K562 (cell line): ENCODE measurements at regions not wholly inside any gene's neighbourhood (a gene's known extent, or its start where the extent isn't known, plus 50 kb on each side); places are given as distances from the start of the nearest gene placed in this dataset.

ENCODE experiments used
- ATAC-seq: fragments of 200-7000 bp; cut with Tn5 transposase; 3 replicates; pipeline ENCODE4 v1.9.1; 2020; ENCODE audit warnings: moderate library complexity
- BruUV-seq: library from RNA; stranded (reverse); fragments of 400-500 nt; replicated peaks from 2 replicates; lab custom pipeline; 2021; lab: Mats Ljungman, UMichigan
- CTCF ChIA-PET: fragments of 300-600 bp; formaldehyde crosslinking; extraction: SDS; loops from one replicate; lab custom pipeline; 2021; ENCODE audit warnings: low intra/inter-chr PET ratio; lab: Yijun Ruan, JAX
- POLR2A ChIA-PET: fragments of 300-600, 350-650 bp; sonication (Branson Sonifier 250); formaldehyde crosslinking; extraction: SDS; loops from one replicate; lab custom pipeline; 2021; ENCODE audit warnings: antibody characterized with exemption, inconsistent platforms; lab: Yijun Ruan, JAX
- DNase-seq, 4 experiments: peaks; one replicate each; pipeline versions ENCODE4 v3.0.0 to v3.0.0-alpha.2; 2011 to 2018; ENCODE audit warnings: low spot score in 3 of 4, mixed read lengths in 3 of 4; ENCODE audit errors: extremely low read depth in 1 of 4
- FAIRE-seq: peaks from 2 replicates; lab custom pipeline; 2011; peaks lifted over from hg19 to GRCh38; lab: Jason Lieb, UNC
- H2AFZ ChIP-seq: 2 replicates; pipeline ENCODE4 v1.6.0; 2011; ENCODE audit warnings: low read depth, low read length, control low read depth, inconsistent platforms
- H3K27ac ChIP-seq: fragments of 200-600 bp; 3 replicates; pipeline ENCODE4 v1.8.0; 2011; ENCODE audit warnings: low read depth, mild to moderate bottlenecking, control low read depth, inconsistent platforms, low read length, moderate library complexity, mixed read lengths; ENCODE audit errors: extremely low read depth
- H3K27me3 ChIP-seq, 2 experiments: fragments of 300-600 bp in 1 of 2; 2 replicates in 1 of 2; 3 replicates in 1 of 2; pipeline versions ENCODE4 v1.6.0 to v1.8.0; 2011; ENCODE audit warnings: inconsistent platforms in 2 of 2, low read length in 2 of 2, mild to moderate bottlenecking in 1 of 2, mixed read lengths in 1 of 2, moderate library complexity in 1 of 2; ENCODE audit not compliant: control insufficient read depth in 2 of 2, insufficient read depth in 2 of 2
- H3K36me3 ChIP-seq: fragments of 300-600 bp; 3 replicates; pipeline ENCODE4 v1.8.0; 2011; ENCODE audit warnings: mild to moderate bottlenecking, low read length, inconsistent platforms; ENCODE audit not compliant: control insufficient read depth, insufficient read depth
- H3K4me1 ChIP-seq, 2 experiments: fragments of 200-600 bp in 1 of 2; replicated peaks in 1 of 2; 2 replicates in 1 of 2; 3 replicates in 1 of 2; pipeline versions ENCODE4 v1.5.1 to v1.8.0; 2011; ENCODE audit warnings: inconsistent platforms in 2 of 2, low read length in 2 of 2, mild to moderate bottlenecking in 1 of 2, mixed read lengths in 1 of 2, moderate library complexity in 1 of 2; ENCODE audit not compliant: control insufficient read depth in 2 of 2, insufficient read depth in 2 of 2
- H3K4me2 ChIP-seq: 2 replicates; pipeline ENCODE4 v1.6.1; 2011; ENCODE audit warnings: low read length, control low read depth, inconsistent platforms, mixed read lengths; ENCODE audit not compliant: insufficient read depth
- H3K4me3 ChIP-seq: fragments of 200-600 bp; sonication (generic), shearing (Covaris generic); 2 replicates; pipeline ENCODE4 v1.5.1; 2016; ENCODE audit warnings: control low read depth, inconsistent platforms
- H3K79me2 ChIP-seq: fragments of 200-600 bp; 3 replicates; pipeline ENCODE4 v1.8.0; 2011; ENCODE audit warnings: low read length, inconsistent platforms; ENCODE audit not compliant: control insufficient read depth, insufficient read depth
- H3K9ac ChIP-seq, 2 experiments: 2 replicates each; pipeline versions ENCODE4 v1.6.0 to v1.6.1; 2011; ENCODE audit warnings: low read depth in 2 of 2, low read length in 2 of 2, control low read depth in 1 of 2, inconsistent platforms in 1 of 2, mild to moderate bottlenecking in 1 of 2, mixed read lengths in 1 of 2; ENCODE audit not compliant: insufficient read depth in 1 of 2
- H3K9me1 ChIP-seq: one replicate; pipeline ENCODE4 v1.6.0; 2011; ENCODE audit warnings: inconsistent platforms, mild to moderate bottlenecking, low read length, moderate library complexity; ENCODE audit not compliant: control insufficient read depth, insufficient read depth
- H3K9me3 ChIP-seq: replicated peaks from 2 replicates; pipeline ENCODE4 v1.5.1; 2011; ENCODE audit warnings: low read depth, low read length, inconsistent platforms; ENCODE audit not compliant: control insufficient read depth, insufficient read depth
- H4K20me1 ChIP-seq: replicated peaks from 2 replicates; pipeline ENCODE4 v1.6.1; 2011; ENCODE audit warnings: low read length, inconsistent platforms, mixed read lengths; ENCODE audit not compliant: control insufficient read depth, insufficient read depth
- DLX4 ChIP-seq: fragments of 250-450 bp; sonication (Bioruptor Pico); IDR thresholded peaks from 2 replicates; pipeline ENCODE4 v1.6.1; 2021; ENCODE audit warnings: mild to moderate bottlenecking
- GABPB1 ChIP-seq: sonication (generic); formaldehyde crosslinking; IDR thresholded peaks from 2 replicates; pipeline ENCODE4 v1.8.0; 2022; ENCODE audit warnings: mild to moderate bottlenecking, missing genetic modification reagents
- KDM4B ChIP-seq, 2 experiments: fragments of 450-650 bp in 1 of 2; sonication (generic) in 1 of 2; IDR thresholded peaks; 2 replicates each; pipeline ENCODE4 v1.6.1; 2016 to 2017; ENCODE audit warnings: borderline replicate concordance in 2 of 2, antibody characterized with exemption in 1 of 2, low read depth in 1 of 2, mild to moderate bottlenecking in 1 of 2
- PTTG1 ChIP-seq: fragments of 450-650 bp; IDR thresholded peaks from 2 replicates; pipeline ENCODE4 v1.6.1; 2016; ENCODE audit warnings: low read depth, mild to moderate bottlenecking, missing genetic modification characterization, missing compliant biosample characterization
- SAFB2 ChIP-seq: fragments of 200-400 bp; formaldehyde crosslinking; IDR thresholded peaks from 2 replicates; pipeline ENCODE4 v1.6.1; 2018; ENCODE audit warnings: borderline replicate concordance, low read length, low read depth, moderate library complexity; ENCODE audit not compliant: severe bottlenecking
- SMARCB1 ChIP-seq: IDR thresholded peaks from 2 replicates; pipeline ENCODE4 v1.6.1; 2011; ENCODE audit warnings: improper control_type of control experiment, low read depth; ENCODE audit not compliant: insufficient read length
- THRAP3 ChIP-seq: fragments of 450-650 bp; IDR thresholded peaks from 2 replicates; pipeline ENCODE4 v1.6.1; 2016; ENCODE audit warnings: mild to moderate bottlenecking, inconsistent platforms, borderline replicate concordance
- U2AF1 ChIP-seq: fragments of 200-400 bp; formaldehyde crosslinking; optimal IDR thresholded peaks from 2 replicates; pipeline ENCODE3; 2017; ENCODE audit warnings: mild to moderate bottlenecking, low read depth, low read length, moderate library complexity
- VEZF1 ChIP-seq: fragments of 200-800 bp; sonication (Bioruptor generic); IDR thresholded peaks from 2 replicates; pipeline ENCODE4 v1.6.1; 2017; ENCODE audit warnings: missing genetic modification characterization, missing compliant biosample characterization
- ZBTB12 ChIP-seq: fragments of 250-450 bp; sonication (Bioruptor Pico); IDR thresholded peaks from 2 replicates; pipeline ENCODE4 v1.4.0; 2020
- ZKSCAN3 ChIP-seq: fragments of 250-450 bp; sonication (Bioruptor Pico); IDR thresholded peaks from 2 replicates; pipeline ENCODE4 v1.4.0; 2020
- ZNF143 ChIP-seq: sonication (generic); formaldehyde crosslinking; IDR thresholded peaks from 2 replicates; pipeline ENCODE4 v1.9.0; 2022; ENCODE audit warnings: mild to moderate bottlenecking, missing genetic modification reagents
- ZNF347 ChIP-seq: fragments of 450-650 bp; formaldehyde crosslinking; IDR thresholded peaks from 2 replicates; pipeline ENCODE4 v1.4.0; 2020; ENCODE audit warnings: low read depth, mild to moderate bottlenecking, moderate library complexity
- WGBS: fragments of 100-300 bp; shearing (Covaris generic); methylation state at CpG from one replicate; pipeline ENCODE4 v1.1.6; 2016; ENCODE audit warnings: low coverage, mixed read lengths; ENCODE audit not compliant: insufficient coverage; ENCODE audit errors: missing lambda C conversion rate; 5-methylcytosine and 5-hydroxymethylcytosine counted together
- in situ Hi-C: fragments of 300-500 bp; cut with MboI; formaldehyde crosslinking; loops from 4 replicates; pipeline ENCODE4 v1.15.0; 2018; ENCODE audit warnings: inconsistent platforms, mixed read lengths
- intact Hi-C: fragments of 100-400 bp; cut with micrococcal nuclease; formaldehyde crosslinking; loops from 2 replicates; pipeline ENCODE4 v1.14.2; 2022
- TF ChIP-seq, protein P1 (sequence below): fragments of 450-650 bp; IDR thresholded peaks from one replicate; pipeline ENCODE4 v1.6.1; 2018; ENCODE audit warnings: mild to moderate bottlenecking, moderate library complexity; ENCODE audit not compliant: partially characterized antibody
- TF ChIP-seq, protein P2 (sequence below): sonication (generic); formaldehyde crosslinking; IDR thresholded peaks from 2 replicates; pipeline ENCODE4 v1.8.0; 2022; ENCODE audit warnings: mild to moderate bottlenecking, missing genetic modification reagents

GRCh38 chr14:86088156-86088555 lies 558.2 kb downstream of the FLRT2 start:
- Histone ChIP-seq H3K9ac (no peak overlapping the region), H3K27me3 (no peaks in the 10 kb centered on the region), H3K36me3 (no peaks in the 10 kb centered on the region)
- POLR2A ChIA-PET: no interaction called here
- no peak for FAIRE-seq
- TF ChIP-seq ZKSCAN3 (CRISPR knock-in tag) (no peak), KDM4B (IDR thresholded peaks at IDR 0.05; ENCODE audit: borderline replicate concordance in 2 of 2, low read depth in 1 of 2) (no peak), DLX4 (CRISPR knock-in tag) (no peak), ZBTB12 (CRISPR knock-in tag) (no peak), THRAP3 (no peak), ZNF347 (no peak), VEZF1 (CRISPR knock-in tag) (no peak), PTTG1 (tag) (no peak), GABPB1 (CRISPR knock-in tag) (no peak), U2AF1 (no peak), SMARCB1 (no peak), SAFB2 (no peak), ZNF143 (CRISPR knock-in tag) (no peak)
- TF ChIP-seq, protein P1, sequence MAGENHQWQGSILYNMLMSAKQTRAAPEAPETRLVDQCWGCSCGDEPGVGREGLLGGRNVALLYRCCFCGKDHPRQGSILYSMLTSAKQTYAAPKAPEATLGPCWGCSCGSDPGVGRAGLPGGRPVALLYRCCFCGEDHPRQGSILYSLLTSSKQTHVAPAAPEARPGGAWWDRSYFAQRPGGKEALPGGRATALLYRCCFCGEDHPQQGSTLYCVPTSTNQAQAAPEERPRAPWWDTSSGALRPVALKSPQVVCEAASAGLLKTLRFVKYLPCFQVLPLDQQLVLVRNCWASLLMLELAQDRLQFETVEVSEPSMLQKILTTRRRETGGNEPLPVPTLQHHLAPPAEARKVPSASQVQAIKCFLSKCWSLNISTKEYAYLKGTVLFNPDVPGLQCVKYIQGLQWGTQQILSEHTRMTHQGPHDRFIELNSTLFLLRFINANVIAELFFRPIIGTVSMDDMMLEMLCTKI: no peak
- TF ChIP-seq, protein P2, sequence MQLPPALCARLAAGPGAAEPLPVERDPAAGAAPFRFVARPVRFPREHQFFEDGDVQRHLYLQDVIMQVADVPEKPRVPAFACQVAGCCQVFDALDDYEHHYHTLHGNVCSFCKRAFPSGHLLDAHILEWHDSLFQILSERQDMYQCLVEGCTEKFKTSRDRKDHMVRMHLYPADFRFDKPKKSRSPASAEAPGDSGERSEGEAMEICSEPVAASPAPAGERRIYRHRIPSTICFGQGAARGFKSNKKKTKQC (CRISPR knock-in tag): no peak
- TF ChIP-seq, all 486 proteins: peak for 0
- in situ Hi-C loops (no loop called here), intact Hi-C loops (no loop called here)
- no peaks in the 10 kb centered on the region for H4K20me1 ChIP-seq
- H3K4me3 ChIP-seq: no peak overlapping the region
- 0% methylated on average over 1 of the region's 1 CpG for WGBS
- DNase-seq: no peak
- ATAC-seq: no peak
- H3K4me2 ChIP-seq: no peak overlapping the region
- CTCF ChIA-PET: no interaction called here
- no peak overlapping the region for H2AFZ ChIP-seq
- no TSS peak for BruUV-seq
- H3K79me2 ChIP-seq: no peaks in the 10 kb centered on the region
- H3K27ac ChIP-seq: no peak overlapping the region
- H3K9me3 ChIP-seq: no peaks in the 10 kb centered on the region
- no peaks in the 10 kb centered on the region for H3K4me1 ChIP-seq
- no peaks in the 10 kb centered on the region for H3K9me1 ChIP-seq
